ENCODE measurements at regions not wholly inside any gene's neighbourhood (a gene's known extent, or its start where the extent isn't known, plus 50 kb on each side); places are given as distances from the start of the nearest gene placed in this dataset.

DNA sequence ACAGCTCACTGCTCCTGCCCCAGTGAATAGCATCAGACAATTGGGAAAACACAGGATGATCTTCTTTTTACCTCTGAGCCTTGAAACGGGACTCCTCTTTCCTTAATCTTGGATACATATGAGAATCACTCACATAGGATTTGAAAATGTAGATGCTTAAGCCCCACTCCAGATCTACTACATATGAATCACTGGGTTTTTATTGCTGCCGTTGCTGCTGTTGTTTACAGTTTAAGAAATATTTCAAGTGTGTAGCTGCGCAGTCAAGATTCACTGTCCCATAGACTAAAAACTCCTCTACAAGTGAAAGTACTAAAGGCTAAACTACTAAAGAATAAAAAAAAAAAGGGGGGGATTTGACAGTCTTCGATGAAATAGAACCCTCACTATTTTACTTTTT, 765.9 kb downstream of the NTRK3 start:
- TF ChIP-seq EZH2 (IDR thresholded peaks at IDR 0.05) (no peak), POLR2AphosphoS5 (IDR thresholded peaks at IDR 0.05; ENCODE audit: borderline replicate concordance, low read depth, low read length) (no peak), FOXP2 (optimal IDR thresholded peaks at IDR 0.05; ENCODE audit: control extremely low read depth, extremely low read length, insufficient read depth) (no peak)
